ENCODE measurements at regions not wholly inside any gene's neighbourhood (a gene's known extent, or its start where the extent isn't known, plus 50 kb on each side); places are given as distances from the start of the nearest gene placed in this dataset.

DNA sequence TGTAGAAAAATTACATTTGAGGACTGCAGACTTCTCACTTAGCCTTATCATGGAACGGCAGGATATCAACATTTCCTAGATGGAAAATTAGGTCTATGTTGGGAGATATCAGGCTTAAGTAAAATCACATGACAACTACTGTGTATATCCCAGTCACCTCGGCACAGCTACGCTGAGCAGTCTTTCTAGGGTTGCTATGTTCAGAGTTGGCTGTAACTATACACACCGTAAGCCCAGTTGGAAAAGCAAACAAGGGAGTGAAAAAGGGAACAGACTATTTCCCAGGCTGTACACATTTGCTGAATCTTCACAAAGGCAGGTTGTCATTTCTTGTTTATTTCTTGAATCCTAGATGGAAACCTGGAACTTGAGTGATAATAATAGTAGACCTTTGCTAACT, 80.7 kb upstream of the PTPRK start:
- WGBS = 47% methylated on average over 4 of the region's 4 CpGs
- Histone ChIP-seq H3K4me3 (ENCODE audit: low read depth in 1 of 3, low read length in 3 of 3) (no peak overlapping the region), H3K4me1 (ENCODE audit: control insufficient read depth in 4 of 4, insufficient read depth in 4 of 4, low read length in 3 of 4) (no peaks in the 10 kb centered on the region), H3K9me3 (ENCODE audit: control insufficient read depth in 4 of 4, low read length in 3 of 4) (no peaks in the 10 kb centered on the region), H3K27ac (ENCODE audit: low read depth in 1 of 2, low read length in 2 of 2) (no peak overlapping the region), H3K9ac (ENCODE audit: low read depth in 1 of 2, low read length in 2 of 2) (no peak overlapping the region), H3K27me3 (ENCODE audit: control insufficient read depth in 4 of 4, insufficient read depth in 4 of 4, low read length in 3 of 4) (peaks cover 0 to 3% (median 0%) of the 10 kb centered on the region in 4 donors), H3K36me3 (ENCODE audit: control insufficient read depth in 4 of 4, insufficient read depth in 3 of 4, low read depth in 1 of 4, low read length in 3 of 4) (no peaks in the 10 kb centered on the region)
- TF ChIP-seq FOXA1 (IDR thresholded peaks at IDR 0.05) (no peak), NR2F2 (IDR thresholded peaks at IDR 0.05) (no peak), JUND (IDR thresholded peaks at IDR 0.05) (no peak), HNF4G (IDR thresholded peaks at IDR 0.05) (no peak), GABPA (IDR thresholded peaks at IDR 0.05 in 1 of 2, conservative IDR thresholded peaks at IDR 0.05 in 1 of 2) (no peak), RXRA (IDR thresholded peaks at IDR 0.05) (no peak), YY1 (IDR thresholded peaks at IDR 0.05) (no peak), RAD21 (IDR thresholded peaks at IDR 0.05) (no peak), FOXA2 (IDR thresholded peaks at IDR 0.05) (no peak), SP1 (IDR thresholded peaks at IDR 0.05) (no peak), TAF1 (conservative IDR thresholded peaks at IDR 0.05) (no peak), HNF4A (conservative IDR thresholded peaks at IDR 0.05) (no peak)
- TF ChIP-seq, protein P1, sequence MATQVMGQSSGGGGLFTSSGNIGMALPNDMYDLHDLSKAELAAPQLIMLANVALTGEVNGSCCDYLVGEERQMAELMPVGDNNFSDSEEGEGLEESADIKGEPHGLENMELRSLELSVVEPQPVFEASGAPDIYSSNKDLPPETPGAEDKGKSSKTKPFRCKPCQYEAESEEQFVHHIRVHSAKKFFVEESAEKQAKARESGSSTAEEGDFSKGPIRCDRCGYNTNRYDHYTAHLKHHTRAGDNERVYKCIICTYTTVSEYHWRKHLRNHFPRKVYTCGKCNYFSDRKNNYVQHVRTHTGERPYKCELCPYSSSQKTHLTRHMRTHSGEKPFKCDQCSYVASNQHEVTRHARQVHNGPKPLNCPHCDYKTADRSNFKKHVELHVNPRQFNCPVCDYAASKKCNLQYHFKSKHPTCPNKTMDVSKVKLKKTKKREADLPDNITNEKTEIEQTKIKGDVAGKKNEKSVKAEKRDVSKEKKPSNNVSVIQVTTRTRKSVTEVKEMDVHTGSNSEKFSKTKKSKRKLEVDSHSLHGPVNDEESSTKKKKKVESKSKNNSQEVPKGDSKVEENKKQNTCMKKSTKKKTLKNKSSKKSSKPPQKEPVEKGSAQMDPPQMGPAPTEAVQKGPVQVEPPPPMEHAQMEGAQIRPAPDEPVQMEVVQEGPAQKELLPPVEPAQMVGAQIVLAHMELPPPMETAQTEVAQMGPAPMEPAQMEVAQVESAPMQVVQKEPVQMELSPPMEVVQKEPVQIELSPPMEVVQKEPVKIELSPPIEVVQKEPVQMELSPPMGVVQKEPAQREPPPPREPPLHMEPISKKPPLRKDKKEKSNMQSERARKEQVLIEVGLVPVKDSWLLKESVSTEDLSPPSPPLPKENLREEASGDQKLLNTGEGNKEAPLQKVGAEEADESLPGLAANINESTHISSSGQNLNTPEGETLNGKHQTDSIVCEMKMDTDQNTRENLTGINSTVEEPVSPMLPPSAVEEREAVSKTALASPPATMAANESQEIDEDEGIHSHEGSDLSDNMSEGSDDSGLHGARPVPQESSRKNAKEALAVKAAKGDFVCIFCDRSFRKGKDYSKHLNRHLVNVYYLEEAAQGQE (IDR thresholded peaks at IDR 0.05) = no peak
- TF ChIP-seq, protein P2, sequence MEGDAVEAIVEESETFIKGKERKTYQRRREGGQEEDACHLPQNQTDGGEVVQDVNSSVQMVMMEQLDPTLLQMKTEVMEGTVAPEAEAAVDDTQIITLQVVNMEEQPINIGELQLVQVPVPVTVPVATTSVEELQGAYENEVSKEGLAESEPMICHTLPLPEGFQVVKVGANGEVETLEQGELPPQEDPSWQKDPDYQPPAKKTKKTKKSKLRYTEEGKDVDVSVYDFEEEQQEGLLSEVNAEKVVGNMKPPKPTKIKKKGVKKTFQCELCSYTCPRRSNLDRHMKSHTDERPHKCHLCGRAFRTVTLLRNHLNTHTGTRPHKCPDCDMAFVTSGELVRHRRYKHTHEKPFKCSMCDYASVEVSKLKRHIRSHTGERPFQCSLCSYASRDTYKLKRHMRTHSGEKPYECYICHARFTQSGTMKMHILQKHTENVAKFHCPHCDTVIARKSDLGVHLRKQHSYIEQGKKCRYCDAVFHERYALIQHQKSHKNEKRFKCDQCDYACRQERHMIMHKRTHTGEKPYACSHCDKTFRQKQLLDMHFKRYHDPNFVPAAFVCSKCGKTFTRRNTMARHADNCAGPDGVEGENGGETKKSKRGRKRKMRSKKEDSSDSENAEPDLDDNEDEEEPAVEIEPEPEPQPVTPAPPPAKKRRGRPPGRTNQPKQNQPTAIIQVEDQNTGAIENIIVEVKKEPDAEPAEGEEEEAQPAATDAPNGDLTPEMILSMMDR (IDR thresholded peaks at IDR 0.05; ENCODE audit: low read depth, low read length, missing input control) = no peak
- TF ChIP-seq, protein P3, sequence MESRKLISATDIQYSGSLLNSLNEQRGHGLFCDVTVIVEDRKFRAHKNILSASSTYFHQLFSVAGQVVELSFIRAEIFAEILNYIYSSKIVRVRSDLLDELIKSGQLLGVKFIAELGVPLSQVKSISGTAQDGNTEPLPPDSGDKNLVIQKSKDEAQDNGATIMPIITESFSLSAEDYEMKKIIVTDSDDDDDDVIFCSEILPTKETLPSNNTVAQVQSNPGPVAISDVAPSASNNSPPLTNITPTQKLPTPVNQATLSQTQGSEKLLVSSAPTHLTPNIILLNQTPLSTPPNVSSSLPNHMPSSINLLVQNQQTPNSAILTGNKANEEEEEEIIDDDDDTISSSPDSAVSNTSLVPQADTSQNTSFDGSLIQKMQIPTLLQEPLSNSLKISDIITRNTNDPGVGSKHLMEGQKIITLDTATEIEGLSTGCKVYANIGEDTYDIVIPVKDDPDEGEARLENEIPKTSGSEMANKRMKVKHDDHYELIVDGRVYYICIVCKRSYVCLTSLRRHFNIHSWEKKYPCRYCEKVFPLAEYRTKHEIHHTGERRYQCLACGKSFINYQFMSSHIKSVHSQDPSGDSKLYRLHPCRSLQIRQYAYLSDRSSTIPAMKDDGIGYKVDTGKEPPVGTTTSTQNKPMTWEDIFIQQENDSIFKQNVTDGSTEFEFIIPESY (IDR thresholded peaks at IDR 0.05) = no peak
- TF ChIP-seq, protein P4, sequence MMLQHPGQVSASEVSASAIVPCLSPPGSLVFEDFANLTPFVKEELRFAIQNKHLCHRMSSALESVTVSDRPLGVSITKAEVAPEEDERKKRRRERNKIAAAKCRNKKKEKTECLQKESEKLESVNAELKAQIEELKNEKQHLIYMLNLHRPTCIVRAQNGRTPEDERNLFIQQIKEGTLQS (IDR thresholded peaks at IDR 0.05) = no peak
- TF ChIP-seq, protein P5, sequence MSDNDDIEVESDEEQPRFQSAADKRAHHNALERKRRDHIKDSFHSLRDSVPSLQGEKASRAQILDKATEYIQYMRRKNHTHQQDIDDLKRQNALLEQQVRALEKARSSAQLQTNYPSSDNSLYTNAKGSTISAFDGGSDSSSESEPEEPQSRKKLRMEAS (IDR thresholded peaks at IDR 0.05) = no peak
- no peak for DNase-seq (ENCODE audit: low spot score)

Data from liver (tissue), 8 donors.